HG02642 (cell line): ENCODE measurements at regions not wholly inside any gene's neighbourhood (a gene's known extent, or its start where the extent isn't known, plus 50 kb on each side); places are given as distances from the start of the nearest gene placed in this dataset.

Experiments used
- ATAC-seq: cut with Tn5 transposase; IDR thresholded peaks from one replicate; pipeline ENCODE4 v1.9.1; 2021; ENCODE audit warnings: mild to moderate bottlenecking; ENCODE audit not compliant: unreplicated experiment, poor library complexity

DNA sequence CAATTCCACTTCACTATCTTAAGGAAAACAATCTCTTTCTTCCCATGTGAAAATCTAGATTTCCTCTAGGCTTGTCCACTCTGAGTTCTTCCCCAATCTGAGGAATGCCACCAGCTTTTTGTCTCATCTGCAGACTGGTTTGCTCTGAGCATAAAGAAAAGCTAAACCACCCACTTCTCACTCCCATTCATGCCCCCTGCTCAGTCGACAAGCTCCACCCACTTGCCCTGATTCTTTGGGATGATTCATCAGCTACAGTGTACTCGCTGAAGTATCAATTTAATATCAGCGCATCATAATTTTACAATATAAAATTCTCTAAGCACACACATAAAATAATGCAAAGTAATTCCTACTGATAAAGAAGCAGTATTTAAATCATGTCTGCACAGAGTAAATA lies 209.1 kb downstream of the GRIN2B start:
- ATAC-seq: no peak

DNA sequence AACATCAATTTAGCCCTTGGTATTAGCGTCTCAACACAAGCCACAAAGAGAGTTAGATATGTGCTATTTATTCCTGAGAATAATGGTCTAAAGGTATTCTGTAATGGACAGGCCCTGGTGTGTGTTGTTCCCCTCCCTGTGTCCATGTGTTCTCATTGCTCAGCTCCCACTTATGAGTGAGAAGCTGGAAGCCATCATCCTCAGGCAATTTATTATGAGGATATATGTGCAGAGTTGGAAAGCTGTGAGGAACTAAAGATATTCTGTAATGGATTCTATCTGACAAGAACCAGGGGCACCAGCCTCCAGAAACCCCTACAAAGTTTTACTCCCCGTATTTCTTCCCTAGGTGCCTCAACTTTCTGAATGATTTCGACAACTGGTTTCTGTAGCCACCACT lies 210.8 kb downstream of the GRIN2B start:
- ATAC-seq: no peak

DNA sequence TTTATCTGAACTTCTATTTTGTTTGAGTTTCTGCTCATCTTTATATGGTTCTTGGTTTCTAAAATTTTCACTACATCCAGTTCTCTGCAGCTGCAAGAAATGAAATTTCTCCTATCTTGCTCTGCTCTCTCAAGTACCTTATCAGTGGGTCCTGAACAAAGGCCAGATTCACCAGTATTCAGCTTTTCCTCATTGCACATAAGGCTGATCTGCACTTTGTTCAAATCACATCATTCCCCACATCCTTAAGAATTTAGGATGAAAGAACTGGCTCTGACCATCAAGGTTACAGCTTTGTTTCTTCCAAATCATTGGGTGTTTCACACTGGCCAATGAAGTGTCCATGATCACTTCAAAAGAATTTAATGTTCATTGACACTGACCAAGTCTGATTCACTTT lies 211.4 kb downstream of the GRIN2B start:
- ATAC-seq: no peak

DNA sequence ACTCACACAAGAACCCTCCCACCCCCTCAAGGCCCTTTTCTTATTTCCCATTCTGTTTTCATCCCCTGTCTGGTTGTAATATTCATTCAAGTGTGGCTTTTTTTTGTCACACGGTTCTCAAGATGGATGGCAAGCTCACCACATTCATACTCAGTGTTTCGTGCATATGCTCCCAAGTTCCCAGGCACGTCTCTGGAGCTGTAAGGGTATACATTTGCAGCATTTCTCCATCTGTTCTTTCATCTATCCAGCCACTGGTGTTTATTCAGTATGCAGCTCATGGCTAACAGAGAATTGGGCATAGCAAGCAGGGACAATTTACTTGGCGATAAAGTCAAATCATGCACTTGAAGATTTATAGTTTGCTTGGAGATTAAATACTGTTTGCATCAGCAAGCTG lies 212.1 kb downstream of the GRIN2B start:
- ATAC-seq: no peak

DNA sequence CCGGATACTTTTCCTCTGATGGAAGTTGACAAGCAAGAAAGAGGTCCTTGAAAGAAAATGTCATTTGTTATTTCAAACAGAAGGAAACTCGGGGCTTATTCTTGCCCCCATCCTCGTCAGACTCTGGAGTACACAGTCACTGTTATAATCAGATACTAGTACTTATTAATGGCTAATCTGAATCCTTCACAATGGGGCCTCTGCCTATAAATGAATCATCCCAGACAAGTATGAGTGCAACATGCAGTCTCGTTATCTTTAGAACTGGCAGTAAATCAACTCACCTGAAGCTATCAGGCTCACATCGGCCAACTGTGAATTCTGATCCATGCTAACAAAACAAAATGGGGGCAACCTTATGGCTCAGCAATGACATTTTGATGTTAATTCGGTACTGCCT lies 216.7 kb downstream of the GRIN2B start:
- ATAC-seq: no peak

DNA sequence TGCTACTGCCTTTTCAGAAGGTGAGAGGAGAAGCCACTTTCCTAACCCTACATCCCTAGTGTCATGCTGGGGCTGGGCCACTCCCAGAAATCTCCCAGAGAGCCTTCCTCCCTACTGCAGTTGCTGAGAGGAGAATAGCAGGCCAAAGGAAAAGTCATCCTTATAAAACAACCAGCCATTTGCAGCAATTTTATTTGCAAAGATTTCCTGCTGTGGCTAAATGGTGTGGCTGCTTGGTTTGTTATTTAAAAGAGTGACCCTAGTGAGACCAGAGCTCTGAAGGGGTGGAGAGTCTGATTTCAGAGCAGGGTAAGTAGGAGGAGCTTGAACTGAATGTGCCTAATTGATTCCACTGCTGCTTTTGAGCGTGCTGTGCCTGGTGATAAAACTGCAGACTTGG lies 232.0 kb downstream of the GRIN2B start:
- ATAC-seq: no peak

DNA sequence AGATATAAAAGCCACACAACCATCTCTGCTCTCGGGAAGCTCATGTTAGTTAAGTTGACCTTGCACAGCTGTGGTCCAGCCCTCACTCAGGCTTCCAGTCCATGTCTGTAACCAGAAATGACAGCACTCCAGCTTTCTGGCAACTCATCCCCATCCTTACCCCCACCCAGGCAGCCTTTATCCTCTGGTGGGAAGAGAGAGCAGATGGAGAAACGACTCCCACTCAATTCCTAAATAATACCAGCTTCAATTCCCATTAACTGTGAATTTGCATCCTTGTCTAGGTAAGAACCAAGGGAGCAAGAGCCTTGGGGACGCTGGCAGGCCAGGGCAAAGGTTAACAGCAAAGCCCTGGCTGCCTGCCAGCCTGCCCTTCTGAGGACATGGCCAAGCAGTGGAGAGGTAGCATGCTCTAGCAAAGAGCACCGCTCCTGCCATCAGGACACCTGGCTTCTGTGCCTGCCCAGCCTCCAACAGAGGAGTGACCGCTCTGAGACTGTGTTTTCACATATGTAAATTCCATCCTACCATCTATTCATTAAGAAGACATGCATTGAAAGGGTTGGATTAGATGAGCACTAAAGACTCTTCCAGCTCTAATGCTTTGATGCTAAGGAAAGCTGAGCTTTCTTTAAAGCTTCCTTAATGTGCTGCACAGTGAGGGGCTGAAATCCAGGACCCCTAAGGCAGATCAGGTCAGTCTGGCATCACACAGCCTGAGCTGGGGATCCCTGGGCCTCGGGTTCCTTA lies 236.1 kb downstream of the GRIN2B start:
- no peak for ATAC-seq

DNA sequence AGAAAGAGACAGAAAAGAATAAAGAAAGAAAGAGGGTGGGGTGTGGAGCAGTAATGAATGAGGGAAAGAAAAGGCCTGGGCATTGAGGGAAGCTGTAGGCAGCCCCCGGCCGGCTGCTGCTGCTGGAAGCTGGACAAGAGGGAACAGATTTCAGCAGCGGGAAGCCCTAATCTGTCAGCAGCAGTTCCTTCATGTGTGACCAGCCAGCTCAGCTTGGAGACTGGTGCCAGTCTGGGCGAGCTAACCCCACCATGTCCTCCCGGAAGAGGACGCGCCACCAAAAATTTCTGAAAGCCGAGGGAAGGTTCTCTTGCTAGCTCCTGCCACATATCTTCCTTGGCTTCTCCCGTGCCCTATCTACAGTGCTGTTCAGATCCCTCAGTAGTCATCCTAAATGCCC lies 236.8 kb downstream of the GRIN2B start:
- no peak for ATAC-seq

DNA sequence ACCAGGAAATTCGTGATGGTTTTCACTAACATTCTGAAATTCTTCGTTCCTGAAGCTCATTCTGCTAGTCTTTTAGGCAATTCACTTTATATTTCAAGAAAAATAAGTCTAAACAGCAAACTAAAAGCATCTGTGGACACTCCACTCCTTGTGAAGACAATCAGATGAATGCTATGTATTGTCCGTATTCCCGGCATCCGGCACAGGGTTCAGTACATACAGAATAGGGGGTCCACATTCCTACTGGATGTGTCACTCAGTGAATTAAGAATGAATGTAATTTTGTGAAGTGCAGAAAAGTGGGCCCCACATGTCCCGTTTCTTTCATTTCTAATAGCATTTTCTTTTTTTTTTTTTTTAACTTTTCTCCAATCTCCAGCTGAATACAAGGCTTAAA lies 241.3 kb downstream of the GRIN2B start:
- ATAC-seq: no peak

DNA sequence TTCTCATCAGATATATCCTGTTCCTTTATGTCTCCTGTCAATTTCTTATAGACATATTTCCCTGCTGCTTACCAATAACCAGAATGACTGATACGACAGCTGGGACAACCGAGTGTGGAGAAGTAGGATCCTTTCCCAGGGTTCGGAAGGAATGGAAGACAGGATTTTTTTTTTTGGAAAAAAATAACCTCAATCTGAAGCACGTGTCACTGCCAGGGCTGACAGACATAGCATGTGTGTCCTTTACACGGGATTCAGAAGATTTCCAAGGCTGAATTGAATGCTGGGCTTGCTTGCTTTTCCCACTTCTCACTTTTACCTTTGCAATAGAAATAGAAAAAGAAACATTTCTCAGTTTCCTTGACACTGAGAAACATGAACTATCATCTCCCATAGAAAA lies 245.7 kb downstream of the GRIN2B start:
- no peak for ATAC-seq

DNA sequence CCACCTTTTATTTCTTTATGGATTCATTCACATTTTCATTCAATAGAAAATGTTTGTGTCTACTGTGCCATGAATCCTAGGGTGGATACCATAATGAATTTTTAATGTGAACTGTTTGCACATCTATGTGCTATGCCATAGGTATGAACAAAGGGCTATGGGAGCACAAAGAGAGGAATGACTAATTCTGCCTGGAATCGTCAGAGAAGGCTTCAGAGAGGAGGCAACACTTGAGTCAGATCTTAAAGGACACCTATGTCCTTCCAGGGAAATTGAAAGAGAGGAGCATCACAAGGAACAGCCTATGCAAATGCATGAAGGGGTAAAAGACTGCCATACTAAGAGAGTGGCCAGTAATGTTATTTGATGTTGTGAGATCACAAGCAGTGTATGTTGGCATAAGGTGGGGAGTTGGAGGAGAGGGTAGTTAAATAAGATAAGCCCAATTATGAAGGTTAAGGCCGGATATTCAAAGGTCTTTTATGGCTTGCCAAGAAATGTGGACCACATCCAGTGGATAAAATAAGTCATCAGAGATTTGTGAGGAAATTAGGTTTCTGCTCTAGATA lies 246.7 kb downstream of the GRIN2B start:
- ATAC-seq: no peak

DNA sequence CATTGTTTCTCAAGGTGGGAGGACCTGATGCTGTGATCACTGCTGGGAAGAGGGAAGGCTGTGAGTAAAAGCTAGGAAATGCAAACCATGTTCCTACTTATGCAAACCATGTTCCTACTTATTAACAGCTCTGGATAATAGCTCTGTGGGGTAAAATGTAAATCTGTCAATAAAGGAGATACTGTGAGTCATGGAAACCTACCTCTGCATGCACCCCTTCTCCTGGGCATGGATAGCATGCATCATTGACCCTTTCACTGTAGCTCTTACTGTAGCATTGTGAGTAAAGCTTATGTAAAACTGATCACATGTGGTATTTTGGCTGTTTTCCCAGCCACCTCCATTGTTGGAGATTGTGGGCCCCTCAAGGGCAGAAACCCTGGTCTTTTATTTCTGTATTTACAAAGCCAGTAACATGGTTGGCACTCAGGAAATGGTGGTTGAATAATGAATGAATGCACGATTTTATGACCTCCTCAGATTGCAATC lies 253.7 kb downstream of the GRIN2B start:
- no peak for ATAC-seq

DNA sequence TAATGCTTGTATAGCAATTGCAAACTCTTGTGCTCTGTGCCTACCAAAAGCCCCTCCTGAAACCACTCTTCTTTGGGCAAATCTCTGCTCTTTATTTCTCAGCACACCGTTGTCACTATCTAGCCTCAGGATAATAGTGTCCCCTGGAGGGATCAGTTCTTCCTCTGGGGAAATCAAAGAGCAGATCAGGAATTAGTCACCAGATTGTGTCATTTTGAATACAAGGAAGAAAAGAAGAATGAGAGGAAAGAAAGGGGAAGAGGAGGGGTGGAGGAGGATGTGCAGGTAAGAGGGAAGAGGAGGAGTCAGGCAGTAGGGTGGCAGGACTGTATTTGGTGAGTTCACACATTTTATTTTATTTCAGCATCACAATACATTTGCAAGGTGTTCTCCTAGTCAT lies 256.4 kb downstream of the GRIN2B start:
- ATAC-seq: no peak

DNA sequence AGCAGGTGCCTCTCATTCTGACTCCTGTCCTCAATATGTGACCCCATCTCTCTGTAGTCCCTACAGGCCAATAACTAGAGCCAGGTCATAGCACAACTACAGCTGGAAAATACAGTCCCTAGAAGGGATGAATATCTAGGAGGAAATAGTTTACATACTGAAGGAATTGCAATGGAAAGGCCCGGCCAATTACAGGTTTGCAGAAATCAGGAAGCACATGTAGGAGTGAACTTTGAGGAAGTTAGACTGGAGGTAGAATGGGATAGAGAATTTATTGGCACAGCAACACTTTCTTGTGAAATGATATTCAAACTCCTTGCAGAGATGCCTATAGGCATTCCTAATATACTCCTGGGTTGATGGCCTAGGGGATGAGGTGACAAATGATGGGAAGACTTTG lies 257.3 kb downstream of the GRIN2B start:
- ATAC-seq: no peak

DNA sequence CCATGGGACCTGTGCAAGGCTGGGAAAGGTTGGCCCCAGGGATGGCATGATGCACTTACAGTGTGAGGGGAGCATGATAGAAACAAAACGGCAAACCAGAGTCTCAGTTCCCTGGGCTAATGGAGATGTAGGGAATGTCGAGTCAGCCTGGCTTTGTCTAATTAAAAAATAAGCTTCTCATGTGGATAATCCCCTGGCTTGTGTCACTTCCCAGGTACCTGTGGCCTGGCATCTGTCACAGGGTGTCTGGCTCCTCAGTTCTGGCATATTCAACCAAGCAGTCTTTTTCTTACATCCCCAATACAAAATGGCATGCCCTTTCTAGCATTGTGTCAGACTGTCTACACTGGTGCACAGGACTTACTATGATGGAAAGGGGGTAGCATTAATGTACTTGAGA lies 261.4 kb downstream of the GRIN2B start:
- no peak for ATAC-seq

DNA sequence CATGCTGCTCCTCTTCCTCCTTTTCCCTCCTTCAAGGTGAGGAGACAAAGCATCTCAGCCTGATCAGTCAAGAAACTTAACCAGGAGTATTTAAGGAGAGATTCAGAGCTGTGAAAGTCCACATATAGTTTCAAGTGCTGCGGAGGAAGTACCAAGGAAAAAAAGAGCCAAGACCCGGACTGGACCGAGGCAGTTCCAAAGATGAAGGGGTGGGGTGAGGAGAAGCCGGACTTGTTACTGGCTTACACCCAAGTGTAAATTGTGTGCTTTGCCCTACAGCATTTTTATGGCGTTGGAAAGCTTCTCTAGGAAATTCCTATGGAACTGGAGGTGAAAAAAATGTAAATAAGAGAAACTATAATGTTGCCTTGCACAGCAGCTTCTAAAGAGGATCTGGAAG lies 263.1 kb downstream of the GRIN2B start:
- ATAC-seq: no peak

DNA sequence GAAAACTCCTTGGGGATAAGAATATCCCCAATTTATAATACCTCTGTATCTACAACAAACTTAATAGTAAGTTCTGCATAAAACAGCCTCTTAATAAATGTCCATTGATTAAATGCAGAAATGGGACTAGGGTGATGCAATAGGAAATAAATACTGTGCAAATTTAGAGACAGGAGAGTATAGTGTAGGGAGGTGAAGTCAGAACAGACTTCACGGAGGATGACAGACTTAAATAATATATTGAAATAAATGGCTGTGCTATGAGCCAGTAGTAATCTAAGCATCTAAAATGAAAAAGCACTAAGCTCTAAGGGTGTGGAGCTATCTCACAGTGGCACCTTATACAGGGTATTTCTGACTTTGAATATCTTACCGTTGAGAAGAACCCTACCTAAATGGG lies 265.3 kb downstream of the GRIN2B start:
- no peak for ATAC-seq

DNA sequence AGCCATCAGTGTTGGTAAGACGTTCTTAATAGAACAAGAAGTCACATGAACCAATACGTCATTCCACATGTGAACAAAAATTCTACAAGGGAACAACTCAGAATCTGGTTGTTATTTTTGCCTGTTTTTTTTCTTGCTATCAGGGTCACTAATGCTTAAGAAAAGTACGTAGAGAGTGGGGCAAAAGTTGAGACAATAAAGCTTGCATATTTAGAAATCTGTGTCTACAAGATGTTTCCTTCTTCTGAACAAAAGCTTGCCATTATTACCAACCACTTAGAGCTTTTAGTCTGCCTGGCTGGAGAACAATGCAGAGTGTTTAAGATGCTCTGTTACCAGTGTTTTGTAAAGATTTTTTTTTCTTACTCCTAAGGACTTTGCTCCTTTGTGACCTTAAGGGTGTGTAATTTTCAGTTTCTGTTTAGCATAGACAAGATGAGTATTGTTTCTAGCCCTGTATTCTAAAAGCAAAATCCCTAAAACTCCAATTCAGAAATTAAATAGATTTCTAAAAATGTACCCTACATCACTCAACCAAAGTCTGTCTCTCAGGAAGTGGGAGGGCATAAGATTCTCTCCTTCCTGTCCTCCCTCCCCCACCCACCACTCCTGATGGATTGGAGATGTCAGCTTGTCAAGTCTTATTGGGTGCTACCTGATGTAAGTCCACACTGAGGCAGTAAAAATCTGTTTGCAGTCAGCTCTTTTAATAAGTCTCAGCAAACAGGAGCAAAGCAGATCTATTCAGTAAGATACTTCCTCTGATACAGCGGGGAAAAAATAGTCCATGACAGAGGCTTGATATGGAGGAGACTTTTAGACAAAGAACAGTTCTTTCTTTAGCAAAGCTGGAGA lies 267.6 kb downstream of the GRIN2B start:
- no peak for ATAC-seq

DNA sequence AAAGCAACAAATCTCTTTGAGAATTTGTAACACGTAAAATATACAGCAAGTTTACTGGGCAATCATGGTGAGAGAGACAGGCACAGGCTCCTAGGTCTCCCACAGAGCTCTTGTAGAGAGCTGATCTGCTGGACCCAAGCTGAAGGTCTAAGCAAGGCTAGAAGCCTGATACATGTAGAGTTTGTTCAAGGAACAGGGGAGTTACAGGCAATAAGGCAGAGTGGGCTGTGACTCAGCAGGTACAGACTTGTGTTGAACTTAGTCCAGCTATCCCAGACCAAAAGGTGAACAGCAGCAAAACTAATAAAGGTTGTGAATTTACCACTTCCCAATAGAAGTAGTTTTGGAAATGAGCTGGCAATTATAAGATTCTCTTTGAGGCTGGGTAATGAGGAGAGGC lies 273.6 kb downstream of the GRIN2B start:
- ATAC-seq: no peak

DNA sequence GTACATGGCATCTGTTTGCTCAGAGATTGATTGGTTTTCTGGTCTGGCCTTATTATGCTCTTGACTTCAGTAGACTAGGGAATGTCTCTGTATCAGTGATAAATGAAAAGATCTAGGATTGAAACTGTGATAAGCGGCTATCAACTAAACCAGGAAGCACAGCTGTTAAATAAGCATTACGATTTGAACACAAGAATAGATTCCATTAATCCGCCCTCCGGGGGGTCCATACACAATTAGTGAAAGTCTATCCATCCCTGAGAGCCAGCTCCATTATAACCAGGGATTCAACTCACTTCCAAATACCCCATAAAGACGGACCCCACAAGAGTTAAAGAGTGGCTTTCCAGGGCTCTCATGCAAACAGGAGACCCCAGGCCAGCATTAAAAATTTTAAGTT lies 279.0 kb downstream of the GRIN2B start:
- ATAC-seq: no peak

DNA sequence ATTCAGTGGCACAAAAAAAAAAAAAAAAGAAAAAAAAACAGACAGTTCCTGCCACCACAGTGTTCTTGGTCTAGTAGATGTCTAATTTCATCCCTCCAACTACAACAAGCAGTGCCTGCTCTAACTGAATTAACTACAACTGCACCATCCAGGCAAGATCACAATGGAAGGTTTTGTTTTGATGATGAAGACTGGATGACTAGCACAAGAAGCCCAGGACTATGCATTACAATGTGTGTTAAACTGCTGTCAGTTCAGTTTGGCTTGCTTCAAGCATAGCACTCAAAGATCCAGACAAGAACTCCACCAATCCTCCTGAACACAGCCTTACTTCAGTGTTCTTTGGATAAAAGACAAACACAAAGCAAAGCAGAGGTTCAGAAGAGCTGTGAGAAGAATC lies 279.9 kb downstream of the GRIN2B start:
- no peak for ATAC-seq
